HCT116 (cell line): ENCODE measurements at regions not wholly inside any gene's neighbourhood (a gene's known extent, or its start where the extent isn't known, plus 50 kb on each side); places are given as distances from the start of the nearest gene placed in this dataset.

Experiments
- ATAC-seq: fragments of 200-7000 bp; cut with Tn5 transposase; 2 replicates; pipeline ENCODE4 v1.9.1; 2020; ENCODE audit warnings: mild to moderate bottlenecking, moderate library complexity
- BruUV-seq: library from RNA; stranded (reverse); fragments of 400-500 nt; replicated peaks from 2 replicates; lab custom pipeline; 2021; lab: Mats Ljungman, UMichigan
- CTCF ChIA-PET: fragments of 300-600 bp; sonication (Branson Sonifier 250); formaldehyde crosslinking; loops from one replicate; lab custom pipeline; 2021; ENCODE audit warnings: antibody characterized with exemption; lab: Charles Lee
- POLR2A ChIA-PET: fragments of 300-600, 350-600 bp; sonication (Branson Sonifier 250); formaldehyde crosslinking; loops from one replicate; lab custom pipeline; 2021; ENCODE audit warnings: antibody characterized with exemption; lab: Charles Lee
- RAD21 ChIA-PET, 2 experiments: fragments of 300-600 bp; sonication (Branson Sonifier 250); formaldehyde crosslinking; loops; one replicate each; lab custom pipeline; 2023; ENCODE audit warnings: low total read pairs in 2 of 2; ENCODE audit not compliant: uncharacterized antibody in 2 of 2, unreplicated experiment in 2 of 2, low non-redundant PET in 1 of 2; lab: Charles Lee
- DNase-seq: peaks from one replicate; pipeline ENCODE4 v3.0.0-alpha.2; 2010; ENCODE audit warnings: low read depth, low spot score
- H2AFZ ChIP-seq: fragments of 200-600 bp; shearing (Covaris generic), sonication (generic); 2 replicates; pipeline ENCODE4 v1.6.1; 2017; ENCODE audit warnings: low read depth, mixed run types, mixed read lengths, antibody characterized with exemption, low read length; ENCODE audit not compliant: poor library complexity, severe bottlenecking
- H3K27ac ChIP-seq: 2 replicates; pipeline ENCODE4 v1.5.1; 2012; ENCODE audit warnings: low read depth, low read length
- H3K27me3 ChIP-seq: fragments of 200-600 bp; sonication (generic); 2 replicates; pipeline ENCODE4 v1.6.1; 2016; ENCODE audit warnings: mixed run types, low read length, mixed read lengths; ENCODE audit not compliant: insufficient read depth
- H3K36me3 ChIP-seq, 2 experiments: fragments of 200-500 bp in 1 of 2; fragments of 200-600 bp in 1 of 2; sonication (Bioruptor generic) in 1 of 2; sonication (generic) in 1 of 2; 2 replicates each; pipeline versions ENCODE4 v1.5.1 to v1.6.1; 2014 to 2016; ENCODE audit warnings: low read length in 2 of 2, inconsistent platforms in 1 of 2, mixed read lengths in 1 of 2, mixed run types in 1 of 2; ENCODE audit not compliant: insufficient read depth in 2 of 2, control insufficient read depth in 1 of 2
- H3K4me1 ChIP-seq, 2 experiments: fragments of 200-600 bp in 1 of 2; sonication (generic) in 1 of 2; 2 replicates each; pipeline versions ENCODE4 v1.5.1 to v1.6.1; 2012 to 2017; ENCODE audit warnings: low read length in 2 of 2, inconsistent platforms in 1 of 2, mild to moderate bottlenecking in 1 of 2, mixed read lengths in 1 of 2, mixed run types in 1 of 2, moderate library complexity in 1 of 2; ENCODE audit not compliant: insufficient read depth in 2 of 2, control insufficient read depth in 1 of 2
- H3K4me2 ChIP-seq: fragments of 200-600 bp; sonication (generic); 2 replicates; pipeline ENCODE4 v1.6.1; 2017; ENCODE audit warnings: mixed run types, low read length, mixed read lengths
- H3K4me3 ChIP-seq, 2 experiments: fragments of 200-600 bp in 1 of 2; sonication (generic) in 1 of 2; replicated peaks in 1 of 2; 2 replicates each; pipeline ENCODE4 v1.5.1; 2011 to 2016; ENCODE audit warnings: low read length in 2 of 2, control low read depth in 1 of 2, low read depth in 1 of 2, mild to moderate bottlenecking in 1 of 2, mixed read lengths in 1 of 2, mixed run types in 1 of 2
- H3K79me2 ChIP-seq: fragments of 200-600 bp; sonication (generic); 2 replicates; pipeline ENCODE4 v1.6.1; 2017; ENCODE audit warnings: mild to moderate bottlenecking, mixed run types, low read length, moderate library complexity, mixed read lengths; ENCODE audit not compliant: insufficient read depth
- H3K9ac ChIP-seq: fragments of 200-600 bp; sonication (generic); 2 replicates; pipeline ENCODE4 v1.6.1; 2016; ENCODE audit warnings: low read length, mixed read lengths
- H3K9me2 ChIP-seq: fragments of 200-600 bp; sonication (generic), shearing (Covaris generic); 2 replicates; pipeline ENCODE4 v1.6.1; 2017; ENCODE audit warnings: mixed run types, mild to moderate bottlenecking, moderate library complexity; ENCODE audit not compliant: insufficient read depth
- H3K9me3 ChIP-seq, 2 experiments: fragments of 200-500 bp in 1 of 2; fragments of 200-600 bp in 1 of 2; sonication (Bioruptor generic) in 1 of 2; sonication (generic) in 1 of 2; 2 replicates each; pipeline ENCODE4 v1.6.1; 2014 to 2017; ENCODE audit warnings: low read length in 2 of 2, mixed read lengths in 2 of 2, inconsistent platforms in 1 of 2, low read depth in 1 of 2, mild to moderate bottlenecking in 1 of 2, mixed run types in 1 of 2, moderate library complexity in 1 of 2; ENCODE audit not compliant: control insufficient read depth in 1 of 2, insufficient read depth in 1 of 2
- H4K20me1 ChIP-seq: fragments of 200-600 bp; sonication (generic), shearing (Covaris generic); 2 replicates; pipeline ENCODE4 v1.6.1; 2017; ENCODE audit warnings: mixed run types, mild to moderate bottlenecking, moderate library complexity; ENCODE audit not compliant: insufficient read depth
- CBX3 ChIP-seq: IDR thresholded peaks from 2 replicates; pipeline ENCODE4 v1.6.1; 2012; ENCODE audit warnings: low read depth
- CEBPB ChIP-seq: IDR thresholded peaks from 2 replicates; pipeline ENCODE4 v1.6.1; 2012; ENCODE audit warnings: low read depth
- EGR1 ChIP-seq: IDR thresholded peaks from 2 replicates; pipeline ENCODE4 v1.6.1; 2012; ENCODE audit warnings: low read depth
- ELF1 ChIP-seq: IDR thresholded peaks from 2 replicates; pipeline ENCODE4 v1.6.1; 2012; ENCODE audit warnings: low read depth, borderline replicate concordance
- EZH2 ChIP-seq: fragments of 200-600 bp; sonication (generic); IDR thresholded peaks from 2 replicates; pipeline ENCODE4 v1.6.1; 2017; ENCODE audit warnings: antibody characterized with exemption, mixed run types
- EZH2phosphoT487 ChIP-seq: fragments of 200-600 bp; IDR thresholded peaks from 2 replicates; pipeline ENCODE4 v1.6.1; 2018; ENCODE audit warnings: antibody characterized with exemption, borderline replicate concordance
- FOSL1 ChIP-seq: IDR thresholded peaks from 2 replicates; pipeline ENCODE4 v1.6.1; 2012; ENCODE audit warnings: low read depth
- JUND ChIP-seq: IDR thresholded peaks from 2 replicates; pipeline ENCODE4 v1.6.1; 2012
- POLR2A ChIP-seq: IDR thresholded peaks from 2 replicates; pipeline ENCODE4 v1.7.0; 2011; ENCODE audit warnings: borderline replicate concordance; ENCODE audit not compliant: insufficient read depth, insufficient read length; ENCODE audit errors: extremely low read depth
- SIN3A ChIP-seq: IDR thresholded peaks from 2 replicates; pipeline ENCODE4 v1.6.1; 2012; ENCODE audit warnings: low read depth
- SRF ChIP-seq: IDR thresholded peaks from 2 replicates; pipeline ENCODE4 v1.6.1; 2012; ENCODE audit warnings: low read depth
- TCF7L2 ChIP-seq: IDR thresholded peaks from 2 replicates; pipeline ENCODE4 v1.7.0; 2011; ENCODE audit warnings: borderline replicate concordance, inconsistent platforms; ENCODE audit not compliant: insufficient read depth, insufficient read length; ENCODE audit errors: extremely low read depth
- YY1 ChIP-seq: IDR thresholded peaks from 2 replicates; pipeline ENCODE4 v1.6.1; 2011; ENCODE audit warnings: low read length, low read depth, moderate library complexity, mild to moderate bottlenecking; ENCODE audit not compliant: insufficient replicate concordance; ENCODE audit errors: extremely low read depth
- ZFX ChIP-seq: fragments of 450-650 bp; IDR thresholded peaks from 2 replicates; pipeline ENCODE4 v1.6.1; 2017
- ZNF274 ChIP-seq: fragments of 200-500 bp; sonication (Bioruptor generic); IDR thresholded peaks from 2 replicates; pipeline ENCODE4 v1.6.1; 2014; ENCODE audit warnings: mild to moderate bottlenecking, low read depth, low read length, inconsistent platforms
- intact Hi-C: fragments of 100-400 bp; cut with micrococcal nuclease; formaldehyde crosslinking; loops from 2 replicates; pipeline ENCODE4 v1.10.0; 2022
- TF ChIP-seq, protein P1 (sequence below): IDR thresholded peaks from 2 replicates; pipeline ENCODE4 v1.6.1; 2012
- TF ChIP-seq, protein P2 (sequence below): IDR thresholded peaks from 2 replicates; pipeline ENCODE4 v1.6.1; 2012
- TF ChIP-seq, protein P3 (sequence below), 3 experiments: fragments of 200-600 bp in 1 of 3; sonication (generic) in 1 of 3; IDR thresholded peaks in 2 of 3; conservative IDR thresholded peaks in 1 of 3; 2 replicates each; pipeline ENCODE4 v1.5.1; 2012 to 2017; ENCODE audit warnings: low read depth in 2 of 3, low read length in 2 of 3, antibody characterized with exemption in 1 of 3, borderline replicate concordance in 1 of 3, control low read depth in 1 of 3, mild to moderate bottlenecking in 1 of 3, mixed read lengths in 1 of 3, mixed run types in 1 of 3, moderate library complexity in 1 of 3; ENCODE audit not compliant: insufficient read depth in 1 of 3
- TF ChIP-seq, protein P4 (sequence below): IDR thresholded peaks from 2 replicates; pipeline ENCODE4 v1.6.1; 2011; ENCODE audit warnings: mild to moderate bottlenecking, low read length, moderate library complexity; ENCODE audit not compliant: insufficient replicate concordance; ENCODE audit errors: extremely low read depth

GRCh38 chrY:15162211-15162610 is 637.9 kb downstream of the NLGN4Y start:
- H3K4me1 ChIP-seq: no peaks in the 10 kb centered on the region
- H2AFZ ChIP-seq: no peak overlapping the region
- no peaks in the 10 kb centered on the region for H3K9me3 ChIP-seq
- H3K4me3 ChIP-seq: no peak overlapping the region
- H3K9me2 ChIP-seq: no peaks in the 10 kb centered on the region
- no peak overlapping the region for H3K9ac ChIP-seq
- H3K4me2 ChIP-seq: no peak overlapping the region
- no TSS peak for BruUV-seq
- RAD21 ChIA-PET: no interaction called here
- no peaks in the 10 kb centered on the region for H3K36me3 ChIP-seq
- TF ChIP-seq, protein P1, sequence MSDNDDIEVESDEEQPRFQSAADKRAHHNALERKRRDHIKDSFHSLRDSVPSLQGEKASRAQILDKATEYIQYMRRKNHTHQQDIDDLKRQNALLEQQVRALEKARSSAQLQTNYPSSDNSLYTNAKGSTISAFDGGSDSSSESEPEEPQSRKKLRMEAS: no peak
- no peak for TF ChIP-seq ELF1
- TF ChIP-seq YY1: no peak
- TF ChIP-seq FOSL1: no peak
- TF ChIP-seq TCF7L2: no peak
- TF ChIP-seq, protein P2, sequence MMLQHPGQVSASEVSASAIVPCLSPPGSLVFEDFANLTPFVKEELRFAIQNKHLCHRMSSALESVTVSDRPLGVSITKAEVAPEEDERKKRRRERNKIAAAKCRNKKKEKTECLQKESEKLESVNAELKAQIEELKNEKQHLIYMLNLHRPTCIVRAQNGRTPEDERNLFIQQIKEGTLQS: no peak
- no peak for TF ChIP-seq SIN3A
- no peak for TF ChIP-seq EGR1
- TF ChIP-seq EZH2phosphoT487: no peak
- TF ChIP-seq CEBPB: no peak
- TF ChIP-seq POLR2A: no peak
- TF ChIP-seq ZNF274: no peak
- TF ChIP-seq, protein P3, sequence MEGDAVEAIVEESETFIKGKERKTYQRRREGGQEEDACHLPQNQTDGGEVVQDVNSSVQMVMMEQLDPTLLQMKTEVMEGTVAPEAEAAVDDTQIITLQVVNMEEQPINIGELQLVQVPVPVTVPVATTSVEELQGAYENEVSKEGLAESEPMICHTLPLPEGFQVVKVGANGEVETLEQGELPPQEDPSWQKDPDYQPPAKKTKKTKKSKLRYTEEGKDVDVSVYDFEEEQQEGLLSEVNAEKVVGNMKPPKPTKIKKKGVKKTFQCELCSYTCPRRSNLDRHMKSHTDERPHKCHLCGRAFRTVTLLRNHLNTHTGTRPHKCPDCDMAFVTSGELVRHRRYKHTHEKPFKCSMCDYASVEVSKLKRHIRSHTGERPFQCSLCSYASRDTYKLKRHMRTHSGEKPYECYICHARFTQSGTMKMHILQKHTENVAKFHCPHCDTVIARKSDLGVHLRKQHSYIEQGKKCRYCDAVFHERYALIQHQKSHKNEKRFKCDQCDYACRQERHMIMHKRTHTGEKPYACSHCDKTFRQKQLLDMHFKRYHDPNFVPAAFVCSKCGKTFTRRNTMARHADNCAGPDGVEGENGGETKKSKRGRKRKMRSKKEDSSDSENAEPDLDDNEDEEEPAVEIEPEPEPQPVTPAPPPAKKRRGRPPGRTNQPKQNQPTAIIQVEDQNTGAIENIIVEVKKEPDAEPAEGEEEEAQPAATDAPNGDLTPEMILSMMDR (IDR thresholded peaks at IDR 0.05 in 2 of 3, conservative IDR thresholded peaks at IDR 0.05 in 1 of 3; ENCODE audit: borderline replicate concordance in 1 of 3, insufficient read depth in 1 of 3, low read depth in 2 of 3, low read length in 2 of 3): no peak
- TF ChIP-seq CBX3: no peak
- no peak for TF ChIP-seq EZH2
- TF ChIP-seq, protein P4, sequence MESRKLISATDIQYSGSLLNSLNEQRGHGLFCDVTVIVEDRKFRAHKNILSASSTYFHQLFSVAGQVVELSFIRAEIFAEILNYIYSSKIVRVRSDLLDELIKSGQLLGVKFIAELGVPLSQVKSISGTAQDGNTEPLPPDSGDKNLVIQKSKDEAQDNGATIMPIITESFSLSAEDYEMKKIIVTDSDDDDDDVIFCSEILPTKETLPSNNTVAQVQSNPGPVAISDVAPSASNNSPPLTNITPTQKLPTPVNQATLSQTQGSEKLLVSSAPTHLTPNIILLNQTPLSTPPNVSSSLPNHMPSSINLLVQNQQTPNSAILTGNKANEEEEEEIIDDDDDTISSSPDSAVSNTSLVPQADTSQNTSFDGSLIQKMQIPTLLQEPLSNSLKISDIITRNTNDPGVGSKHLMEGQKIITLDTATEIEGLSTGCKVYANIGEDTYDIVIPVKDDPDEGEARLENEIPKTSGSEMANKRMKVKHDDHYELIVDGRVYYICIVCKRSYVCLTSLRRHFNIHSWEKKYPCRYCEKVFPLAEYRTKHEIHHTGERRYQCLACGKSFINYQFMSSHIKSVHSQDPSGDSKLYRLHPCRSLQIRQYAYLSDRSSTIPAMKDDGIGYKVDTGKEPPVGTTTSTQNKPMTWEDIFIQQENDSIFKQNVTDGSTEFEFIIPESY: no peak
- TF ChIP-seq SRF: no peak
- TF ChIP-seq ZFX: no peak
- no peak for TF ChIP-seq JUND
- H3K79me2 ChIP-seq: no peaks in the 10 kb centered on the region
- intact Hi-C loops: no loop called here
- no peak for DNase-seq
- no peaks in the 10 kb centered on the region for H3K27me3 ChIP-seq
- H3K27ac ChIP-seq: no peak overlapping the region
- CTCF ChIA-PET: no interaction called here
- no peak for ATAC-seq
- POLR2A ChIA-PET: no interaction called here
- no peaks in the 10 kb centered on the region for H4K20me1 ChIP-seq
